HUES64 (cell line): ENCODE measurements at regions not wholly inside any gene's neighbourhood (a gene's known extent, or its start where the extent isn't known, plus 50 kb on each side); places are given as distances from the start of the nearest gene placed in this dataset.

Experiments
- H3K27ac ChIP-seq: 2 replicates; pipeline ENCODE4 v1.7.0; 2013; ENCODE audit warnings: low read depth, low read length, inconsistent platforms
- H3K27me3 ChIP-seq: 2 replicates; pipeline ENCODE4 v1.6.1; 2013; ENCODE audit warnings: mild to moderate bottlenecking, low read length; ENCODE audit not compliant: insufficient read depth
- H3K36me3 ChIP-seq: 2 replicates; pipeline ENCODE4 v1.6.1; 2013; ENCODE audit warnings: mild to moderate bottlenecking, low read length; ENCODE audit not compliant: insufficient read depth
- H3K4me1 ChIP-seq: 2 replicates; pipeline ENCODE4 v1.6.1; 2013; ENCODE audit warnings: mild to moderate bottlenecking, low read length, moderate library complexity; ENCODE audit not compliant: insufficient read depth
- H3K4me3 ChIP-seq: 2 replicates; pipeline ENCODE4 v1.5.1; 2013; ENCODE audit warnings: mild to moderate bottlenecking, low read length, moderate library complexity
- H3K9ac ChIP-seq: 2 replicates; pipeline ENCODE4 v1.6.1; 2013; ENCODE audit warnings: mild to moderate bottlenecking, low read depth, low read length
- H3K9me3 ChIP-seq: 2 replicates; pipeline ENCODE4 v1.6.1; 2013; ENCODE audit warnings: low read depth, low read length; ENCODE audit not compliant: insufficient read depth
- WGBS: fragments of 150-250, 120-280 bp; methylation state at CpG from one replicate; pipeline ENCODE4 v1.1.7; 2013; ENCODE audit warnings: missing lambda C conversion rate; 5-methylcytosine and 5-hydroxymethylcytosine counted together

DNA sequence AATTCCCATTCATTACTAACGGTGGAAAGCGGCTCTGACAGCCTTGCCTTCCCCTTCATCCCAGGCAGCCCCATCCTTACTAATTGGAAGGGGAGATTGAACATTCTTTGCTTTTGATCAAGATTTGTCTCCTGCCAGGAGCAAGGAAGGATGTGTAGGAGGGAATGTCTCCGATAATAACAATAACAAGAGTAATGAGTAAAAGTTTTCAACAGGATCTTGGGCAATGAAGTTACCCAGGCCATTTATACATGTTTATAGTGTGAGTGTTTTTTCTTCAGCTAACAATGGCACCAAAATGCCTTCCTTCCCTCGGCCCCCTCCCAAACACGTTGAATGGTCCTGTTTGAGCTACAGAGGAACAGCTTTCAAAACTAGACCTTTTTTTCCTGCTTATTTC is 83.8 kb downstream of the GATA6 start:
- no peaks in the 10 kb centered on the region for H3K4me1 ChIP-seq
- H3K4me3 ChIP-seq: no peak overlapping the region
- no peaks in the 10 kb centered on the region for H3K27me3 ChIP-seq
- 81% methylated on average over 3 of the region's 5 CpGs for WGBS
- no peak overlapping the region for H3K9ac ChIP-seq
- no peaks in the 10 kb centered on the region for H3K9me3 ChIP-seq
- H3K27ac ChIP-seq: no peak overlapping the region
- H3K36me3 ChIP-seq: no peaks in the 10 kb centered on the region
